ENCODE measurements at regions not wholly inside any gene's neighbourhood (a gene's known extent, or its start where the extent isn't known, plus 50 kb on each side); places are given as distances from the start of the nearest gene placed in this dataset.

- ATAC-seq (no peak), DNase-seq (no peak)
- no peak overlapping the region for H3K27ac ChIP-seq
- intact Hi-C loops (cut with DNase I; ENCODE audit: low total_unique reads) (no loop called here), in situ Hi-C loops (cut with MboI; ENCODE audit: low sequenced_read_pairs in 4 of 4) (no loop called here)
- no peaks in the 10 kb centered on the region for H3K9me3 ChIP-seq
- TF ChIP-seq POLR2A (IDR thresholded peaks at IDR 0.05) (no peak), CTCF (IDR thresholded peaks at IDR 0.05 in 4 of 5, conservative IDR thresholded peaks at IDR 0.05 in 1 of 5) (no peak)
- no peaks in the 10 kb centered on the region for H3K36me3 ChIP-seq
- no peak overlapping the region for H3K4me3 ChIP-seq
- no peaks in the 10 kb centered on the region for H3K27me3 ChIP-seq
- H3K4me1 ChIP-seq = no peaks in the 10 kb centered on the region
These were observed 159.4 kb upstream of the GCFC2 start for GRCh38 chr2:75870133-75870532.

DNA sequence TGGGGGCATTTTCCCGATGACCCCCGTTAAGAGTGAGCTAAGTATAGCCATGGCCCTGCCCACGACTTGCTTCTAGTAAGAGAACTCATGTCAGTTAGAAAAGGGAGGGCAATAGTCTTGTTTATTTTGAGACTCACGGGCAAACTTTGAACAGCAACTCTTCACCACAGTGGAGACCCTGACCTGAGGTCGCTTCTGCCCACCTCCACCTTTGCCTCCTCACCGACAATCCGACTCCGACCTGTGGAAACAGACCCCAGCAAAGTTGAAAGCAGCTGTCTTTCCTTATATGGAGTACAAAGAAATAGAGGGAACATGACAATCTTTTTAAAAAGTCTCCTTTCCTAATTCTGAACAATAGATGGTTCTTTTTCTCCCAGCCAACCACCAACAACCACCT lies 155.0 kb upstream of the GCFC2 start:
- no peaks in the 10 kb centered on the region for H3K36me3 ChIP-seq
- no peak overlapping the region for H3K4me3 ChIP-seq
- ATAC-seq (no peak), DNase-seq (no peak)
- intact Hi-C loops (cut with DNase I; ENCODE audit: low total_unique reads) = no loop called here
- H3K27me3 ChIP-seq = no peaks in the 10 kb centered on the region
- H3K27ac ChIP-seq = no peak overlapping the region
- no peak for TF ChIP-seq POLR2A (IDR thresholded peaks at IDR 0.05)
- TF ChIP-seq CTCF (IDR thresholded peaks at IDR 0.05 in 4 of 5, conservative IDR thresholded peaks at IDR 0.05 in 1 of 5) = no peak
- in situ Hi-C loops (cut with MboI; ENCODE audit: low sequenced_read_pairs in 4 of 4) = no loop called here
- H3K9me3 ChIP-seq = no peaks in the 10 kb centered on the region
- peaks cover 8 to 15% of the 10 kb centered on the region in 2 donors for H3K4me1 ChIP-seq

DNA sequence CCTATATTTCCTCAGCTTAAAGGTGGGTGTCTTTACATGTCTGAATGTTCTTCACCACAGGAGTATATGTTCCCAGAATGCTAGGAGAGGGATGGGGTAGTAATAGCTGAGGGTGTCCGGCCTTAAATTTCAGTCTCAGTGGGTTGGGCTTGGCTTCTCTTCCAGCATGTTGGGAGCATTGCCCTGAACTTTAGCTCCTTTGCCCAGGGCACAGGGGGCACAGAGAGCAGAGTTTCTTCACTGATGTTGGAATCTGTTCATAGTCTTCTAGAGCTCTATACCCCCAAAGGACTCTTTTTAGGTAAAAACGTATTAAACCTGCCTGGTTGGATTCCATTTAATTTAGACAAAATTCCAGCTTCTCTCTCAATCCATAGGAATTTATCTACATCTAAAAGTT lies 154.4 kb upstream of the GCFC2 start:
- H3K27ac ChIP-seq = no peak overlapping the region
- no peaks in the 10 kb centered on the region for H3K27me3 ChIP-seq
- in situ Hi-C loops (cut with MboI; ENCODE audit: low sequenced_read_pairs in 4 of 4) = no loop called here
- no peak for DNase-seq
- no peaks in the 10 kb centered on the region for H3K9me3 ChIP-seq
- TF ChIP-seq CTCF (IDR thresholded peaks at IDR 0.05 in 4 of 5, conservative IDR thresholded peaks at IDR 0.05 in 1 of 5) (no peak), POLR2A (IDR thresholded peaks at IDR 0.05) (no peak)
- no peak overlapping the region for H3K4me3 ChIP-seq
- peaks cover 8 to 15% of the 10 kb centered on the region in 2 donors for H3K4me1 ChIP-seq
- intact Hi-C loops (cut with DNase I; ENCODE audit: low total_unique reads) = no loop called here
- H3K36me3 ChIP-seq = no peaks in the 10 kb centered on the region
- no peak for ATAC-seq

DNA sequence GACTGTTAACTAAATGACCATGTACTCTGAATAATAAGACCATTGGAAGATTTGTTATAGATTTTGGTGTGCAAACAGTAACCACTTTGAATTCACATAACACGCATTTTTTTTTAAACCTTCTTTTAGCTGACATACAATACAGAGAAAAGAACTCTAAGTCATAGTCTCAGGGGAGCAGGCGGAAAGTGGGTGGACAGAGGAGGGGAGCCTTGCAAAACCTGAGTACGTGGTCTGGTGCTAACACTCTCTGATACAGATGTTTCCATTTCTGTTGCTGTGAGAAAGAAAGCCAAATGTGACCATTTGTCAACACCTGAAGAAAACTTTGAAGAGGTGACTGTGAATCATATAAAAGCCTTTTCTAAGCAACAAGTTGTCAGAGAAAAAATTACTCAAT lies 151.8 kb upstream of the GCFC2 start:
- Histone ChIP-seq H3K4me3 (no peak overlapping the region), H3K27ac (no peak overlapping the region), H3K4me1 (peaks cover 8 to 15% of the 10 kb centered on the region in 2 donors), H3K27me3 (no peaks in the 10 kb centered on the region), H3K9me3 (no peaks in the 10 kb centered on the region), H3K36me3 (no peaks in the 10 kb centered on the region)
- intact Hi-C loops (cut with DNase I; ENCODE audit: low total_unique reads) = no loop called here
- ATAC-seq = no peak
- in situ Hi-C loops (cut with MboI; ENCODE audit: low sequenced_read_pairs in 4 of 4) = no loop called here
- TF ChIP-seq POLR2A (IDR thresholded peaks at IDR 0.05) = no peak
- no peak for TF ChIP-seq CTCF (IDR thresholded peaks at IDR 0.05 in 4 of 5, conservative IDR thresholded peaks at IDR 0.05 in 1 of 5)
- DNase-seq = no peak

- Histone ChIP-seq H3K4me3 (no peak overlapping the region), H3K27ac (no peak overlapping the region), H3K9me3 (no peaks in the 10 kb centered on the region), H3K36me3 (no peaks in the 10 kb centered on the region), H3K27me3 (no peaks in the 10 kb centered on the region), H3K4me1 (no peaks in the 10 kb centered on the region)
- in situ Hi-C loops (cut with MboI; ENCODE audit: low sequenced_read_pairs in 4 of 4) = no loop called here
- ATAC-seq (no peak), DNase-seq (no peak)
- intact Hi-C loops (cut with DNase I; ENCODE audit: low total_unique reads) = no loop called here
- no peak for TF ChIP-seq POLR2A (IDR thresholded peaks at IDR 0.05)
- no peak for TF ChIP-seq CTCF (IDR thresholded peaks at IDR 0.05 in 4 of 5, conservative IDR thresholded peaks at IDR 0.05 in 1 of 5)
These were observed 142.7 kb upstream of the GCFC2 start for GRCh38 chr2:75853436-75853835.
